ENCODE measurements at regions not wholly inside any gene's neighbourhood (a gene's known extent, or its start where the extent isn't known, plus 50 kb on each side); places are given as distances from the start of the nearest gene placed in this dataset.

DNA sequence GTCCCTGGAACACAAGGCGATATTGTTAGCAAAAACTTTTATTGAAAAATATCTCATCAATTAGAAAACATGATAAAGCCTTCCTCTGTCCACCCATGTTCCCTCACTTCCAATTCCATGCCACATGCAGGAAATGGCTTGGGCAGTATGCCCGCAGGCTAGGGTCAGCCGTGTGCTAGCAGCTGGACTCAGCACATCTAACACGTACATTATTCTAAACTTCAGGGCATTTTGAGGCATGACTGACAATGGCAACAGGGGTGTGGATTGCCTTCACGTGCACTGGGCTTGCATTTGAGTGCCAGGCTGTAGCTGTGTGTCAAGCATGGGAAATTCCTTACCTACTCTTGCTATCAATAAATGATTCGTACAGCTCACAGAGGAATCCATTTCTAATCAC, 642.1 kb downstream of the INHBA start:
- H2BK120ac ChIP-seq (ENCODE audit: low read depth, low read length, poor library complexity, severe bottlenecking): no peak overlapping the region
- no peak overlapping the region for H2BK12ac ChIP-seq (ENCODE audit: insufficient read length, low read depth, low read length)
- no peak overlapping the region for H2BK5ac ChIP-seq (ENCODE audit: insufficient read length, low read length)
- no peak overlapping the region for H4K8ac ChIP-seq (replicated peaks; ENCODE audit: insufficient read length, low read depth, low read length)
- H3K79me1 ChIP-seq (ENCODE audit: insufficient read depth, low read depth, low read length, poor library complexity, severe bottlenecking): no peaks in the 10 kb centered on the region
- no peak overlapping the region for H3K27ac ChIP-seq (ENCODE audit: insufficient read length, low read depth, low read length)
- no peak overlapping the region for H3K56ac ChIP-seq (ENCODE audit: insufficient read length, low read depth, low read length)
- no peak overlapping the region; the same call in 1 of the 2 replicates for H3K14ac ChIP-seq (ENCODE audit: insufficient read depth, low read length)
- Mint-ChIP-seq H3K4me1 (peaks cover 17 to 23% of the 10 kb centered on the region in 2 experiments), H3K27ac (no peak overlapping the region), H3K36me3 (ENCODE audit: insufficient read depth in 1 of 3, low read depth in 3 of 3) (peaks cover 0 to 8% (median 3%) of the 10 kb centered on the region in 3 experiments; a peak in 5 of 7 replicates), H3K9me3 (peaks cover 4 to 6% of the 10 kb centered on the region in 2 experiments; a peak in 4 of 5 replicates), H3K4me3 (no peak overlapping the region), H3K27me3 (ENCODE audit: low read depth) (peaks cover 87% of the 10 kb centered on the region)
- H3K4ac ChIP-seq (ENCODE audit: low read depth, low read length): no peak overlapping the region
- H4K5ac ChIP-seq (ENCODE audit: insufficient read length, low read depth, low read length): no peak overlapping the region
- no peak overlapping the region for H2BK15ac ChIP-seq (ENCODE audit: low read depth, low read length)
- no CpG with 5 or more reads among the region's 6 CpGs for WGBS (ENCODE audit: extremely low coverage, insufficient read length, low lambda C conversion rate)
- no peak overlapping the region for H3K18ac ChIP-seq (ENCODE audit: insufficient read length, low read depth, low read length)
- H3K79me2 ChIP-seq (ENCODE audit: insufficient read depth, low read length): no peaks in the 10 kb centered on the region
- H3T11ph ChIP-seq (ENCODE audit: low read length): no peak overlapping the region
- no peaks in the 10 kb centered on the region for H3K23me2 ChIP-seq (ENCODE audit: insufficient read length, low read depth, low read length, poor library complexity, severe bottlenecking)
- peaks cover 3% of the 10 kb centered on the region; the same call in 1 of the 2 replicates for H3K4me1 ChIP-seq (ENCODE audit: insufficient read depth, low read length)
- no peaks in the 10 kb centered on the region; the same call in 1 of the 2 replicates for H3K27me3 ChIP-seq (ENCODE audit: insufficient read depth, low read length)
- H2AFZ ChIP-seq (ENCODE audit: low read length): no peak overlapping the region
- no peak overlapping the region for H4K91ac ChIP-seq (ENCODE audit: insufficient read length, low read depth, low read length)
- H3K9me3 ChIP-seq (ENCODE audit: control insufficient read depth, low read depth, low read length): no peaks in the 10 kb centered on the region
- no peak overlapping the region for H3K4me2 ChIP-seq (ENCODE audit: insufficient read depth, insufficient read length, low read length)
- no peak overlapping the region for H3K9ac ChIP-seq (ENCODE audit: extremely low read depth, insufficient read length, low read length)
- no peak overlapping the region for H2AK5ac ChIP-seq (ENCODE audit: insufficient read length, low read length)
- H3K23ac ChIP-seq (ENCODE audit: insufficient read length, low read depth, low read length): no peak overlapping the region
- no peak overlapping the region for H2BK20ac ChIP-seq (ENCODE audit: low read depth, low read length, poor library complexity, severe bottlenecking)
- no peaks in the 10 kb centered on the region for H4K20me1 ChIP-seq (ENCODE audit: control insufficient read depth, insufficient read depth, insufficient read length)
- TF ChIP-seq, protein P1, sequence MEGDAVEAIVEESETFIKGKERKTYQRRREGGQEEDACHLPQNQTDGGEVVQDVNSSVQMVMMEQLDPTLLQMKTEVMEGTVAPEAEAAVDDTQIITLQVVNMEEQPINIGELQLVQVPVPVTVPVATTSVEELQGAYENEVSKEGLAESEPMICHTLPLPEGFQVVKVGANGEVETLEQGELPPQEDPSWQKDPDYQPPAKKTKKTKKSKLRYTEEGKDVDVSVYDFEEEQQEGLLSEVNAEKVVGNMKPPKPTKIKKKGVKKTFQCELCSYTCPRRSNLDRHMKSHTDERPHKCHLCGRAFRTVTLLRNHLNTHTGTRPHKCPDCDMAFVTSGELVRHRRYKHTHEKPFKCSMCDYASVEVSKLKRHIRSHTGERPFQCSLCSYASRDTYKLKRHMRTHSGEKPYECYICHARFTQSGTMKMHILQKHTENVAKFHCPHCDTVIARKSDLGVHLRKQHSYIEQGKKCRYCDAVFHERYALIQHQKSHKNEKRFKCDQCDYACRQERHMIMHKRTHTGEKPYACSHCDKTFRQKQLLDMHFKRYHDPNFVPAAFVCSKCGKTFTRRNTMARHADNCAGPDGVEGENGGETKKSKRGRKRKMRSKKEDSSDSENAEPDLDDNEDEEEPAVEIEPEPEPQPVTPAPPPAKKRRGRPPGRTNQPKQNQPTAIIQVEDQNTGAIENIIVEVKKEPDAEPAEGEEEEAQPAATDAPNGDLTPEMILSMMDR (conservative IDR thresholded peaks at IDR 0.05): no peak
- no peak for DNase-seq

Measured in H9 (cell line).